A549 (cell line): ENCODE measurements at regions not wholly inside any gene's neighbourhood (a gene's known extent, or its start where the extent isn't known, plus 50 kb on each side); places are given as distances from the start of the nearest gene placed in this dataset.

ENCODE experiments used
- CHD4 ChIP-seq: fragments of 200-600 bp; sonication (generic); IDR thresholded peaks from 2 replicates; pipeline ENCODE4 v1.6.1; 2016; ENCODE audit warnings: antibody characterized with exemption, mild to moderate bottlenecking, borderline replicate concordance
- CTCF ChIP-seq: fragments of >200 bp; sonication (Bioruptor Twin); formaldehyde crosslinking; IDR thresholded peaks from 3 replicates; pipeline ENCODE4 v1.5.1; 2016
- EP300 ChIP-seq, 2 experiments: fragments of >200 bp; sonication (Bioruptor Twin); formaldehyde crosslinking; IDR thresholded peaks; 2 replicates in 1 of 2; 3 replicates in 1 of 2; pipeline ENCODE4 v1.6.1; 2016 to 2017
- ESRRA ChIP-seq: fragments of 150-350 bp; IDR thresholded peaks from 2 replicates; pipeline ENCODE4 v1.6.1; 2014; ENCODE audit warnings: mild to moderate bottlenecking, low read length, borderline replicate concordance
- JUN ChIP-seq, 2 experiments: fragments of >200 bp; sonication (Bioruptor Twin); formaldehyde crosslinking; IDR thresholded peaks; 2 replicates in 1 of 2; 3 replicates in 1 of 2; pipeline ENCODE4 v1.6.1; 2016 to 2017
- KDM1A ChIP-seq: fragments of 200-600 bp; sonication (generic); IDR thresholded peaks from 2 replicates; pipeline ENCODE4 v1.6.1; 2016; ENCODE audit warnings: low read depth, mild to moderate bottlenecking
- MAX ChIP-seq: IDR thresholded peaks from 2 replicates; pipeline ENCODE4 v1.6.1; 2012
- POLR2A ChIP-seq: IDR thresholded peaks from 2 replicates; pipeline ENCODE4 v1.6.1; 2012; ENCODE audit warnings: mild to moderate bottlenecking, low read length
- POLR2AphosphoS2 ChIP-seq: conservative IDR thresholded peaks from 2 replicates; pipeline ENCODE4 v1.6.1; 2012; ENCODE audit warnings: low read length, improper control_type of control experiment, inconsistent platforms
- RFX5 ChIP-seq: fragments of 450-650 bp; IDR thresholded peaks from 2 replicates; pipeline ENCODE4 v1.7.1; 2014; ENCODE audit warnings: antibody characterized with exemption, mild to moderate bottlenecking, moderate library complexity
- SMC3 ChIP-seq: fragments of >200 bp; sonication (Bioruptor Twin); formaldehyde crosslinking; IDR thresholded peaks from 3 replicates; pipeline ENCODE4 v1.6.1; 2018; ENCODE audit warnings: inconsistent platforms

- no peak for TF ChIP-seq MAX
- 0 out of 3 replicates have a peak, but pooled peaks have one; percentile 18 for TF ChIP-seq CTCF
- TF ChIP-seq JUN (IDR thresholded peaks at IDR 0.05): no peak
- no peak for TF ChIP-seq ESRRA
- no peak for TF ChIP-seq EP300 (IDR thresholded peaks at IDR 0.05)
- TF ChIP-seq POLR2AphosphoS2: no peak
- TF ChIP-seq SMC3: no peak
- TF ChIP-seq RFX5: no peak
- no peak for TF ChIP-seq KDM1A
- no peak for TF ChIP-seq CHD4
- no peak for TF ChIP-seq POLR2A
Observed at GRCh38 chr14:97298331-97298730, 501.1 kb downstream of the VRK1 start.
